IMR-90 (cell line): ENCODE measurements at regions not wholly inside any gene's neighbourhood (a gene's known extent, or its start where the extent isn't known, plus 50 kb on each side); places are given as distances from the start of the nearest gene placed in this dataset.
"Not testable (repeated sequence)": the region's sequence is repeated elsewhere in the genome, so short reads cannot be mapped to it uniquely, and the experiment has no call there.

Source experiments
- ATAC-seq: fragments of 200-7000 bp; cut with Tn5 transposase; 2 replicates; pipeline ENCODE4 v1.9.1; 2020; ENCODE audit warnings: low read depth, mild to moderate bottlenecking, moderate library complexity
- BruUV-seq: library from RNA; stranded (reverse); fragments of 400-500 nt; replicated peaks from 2 replicates; lab custom pipeline; 2021; lab: Mats Ljungman, UMichigan
- CTCF ChIA-PET: fragments of 300-600 bp; formaldehyde crosslinking; extraction: SDS; loops from one replicate; lab custom pipeline; 2021; ENCODE audit warnings: antibody characterized with exemption; lab: Yijun Ruan, JAX
- POLR2A ChIA-PET: fragments of 300-600 bp; sonication (Branson Sonifier 250); formaldehyde crosslinking; loops from one replicate; lab custom pipeline; 2022; ENCODE audit warnings: antibody characterized with exemption; ENCODE audit not compliant: unreplicated experiment; lab: Charles Lee
- DNase-seq: peaks from one replicate; pipeline ENCODE4 v3.0.0; 2013
- H2AFZ ChIP-seq: replicated peaks from 2 replicates; pipeline ENCODE3; 2013; ENCODE audit warnings: low read length, mild to moderate bottlenecking; ENCODE audit not compliant: poor library complexity
- H2AK5ac ChIP-seq: 2 replicates; pipeline ENCODE4 v1.6.1; 2013; ENCODE audit warnings: low read depth, low read length, inconsistent platforms
- H2AK9ac ChIP-seq: replicated peaks from 2 replicates; pipeline ENCODE3; 2013; ENCODE audit warnings: mild to moderate bottlenecking, low read depth, low read length, moderate library complexity; ENCODE audit not compliant: poor library complexity
- H2BK120ac ChIP-seq: 2 replicates; pipeline ENCODE4 v1.6.1; 2013; ENCODE audit warnings: low read depth, low read length, inconsistent platforms
- H2BK15ac ChIP-seq: 3 replicates; pipeline ENCODE4 v1.6.1; 2013; ENCODE audit warnings: low read depth, low read length, inconsistent platforms
- H2BK20ac ChIP-seq: 2 replicates; pipeline ENCODE4 v1.6.1; 2013; ENCODE audit warnings: low read depth, mild to moderate bottlenecking, inconsistent platforms, low read length, moderate library complexity
- H2BK5ac ChIP-seq: 2 replicates; pipeline ENCODE4 v1.6.1; 2013; ENCODE audit warnings: mild to moderate bottlenecking, low read depth, low read length, inconsistent platforms; ENCODE audit not compliant: poor library complexity, severe bottlenecking
- H3K14ac ChIP-seq: replicated peaks from 2 replicates; pipeline ENCODE4 v1.6.1; 2013; ENCODE audit warnings: low read depth, low read length, inconsistent platforms
- H3K18ac ChIP-seq: 2 replicates; pipeline ENCODE4 v1.6.1; 2013; ENCODE audit warnings: low read depth, low read length, control low read depth
- H3K23ac ChIP-seq: 2 replicates; pipeline ENCODE4 v1.6.1; 2013; ENCODE audit warnings: low read depth, low read length, inconsistent platforms
- H3K27ac ChIP-seq: 2 replicates; pipeline ENCODE4 v1.5.1; 2013; ENCODE audit warnings: mild to moderate bottlenecking, control low read depth, low read length; ENCODE audit not compliant: insufficient read depth
- H3K27me3 ChIP-seq: 2 replicates; pipeline ENCODE4 v1.6.1; 2013; ENCODE audit warnings: low read length; ENCODE audit not compliant: control insufficient read depth, insufficient read depth
- H3K36me3 ChIP-seq: 2 replicates; pipeline ENCODE4 v1.6.1; 2013; ENCODE audit warnings: low read length, mixed read lengths; ENCODE audit not compliant: control insufficient read depth, insufficient read depth
- H3K4ac ChIP-seq: 2 replicates; pipeline ENCODE4 v1.6.1; 2013; ENCODE audit warnings: low read depth, low read length, inconsistent platforms
- H3K4me1 ChIP-seq: 2 replicates; pipeline ENCODE4 v1.6.1; 2013; ENCODE audit warnings: low read length, mixed read lengths; ENCODE audit not compliant: control insufficient read depth, insufficient read depth
- H3K4me2 ChIP-seq: 2 replicates; pipeline ENCODE4 v1.6.1; 2013; ENCODE audit warnings: low read depth, mild to moderate bottlenecking, control low read depth, low read length, moderate library complexity
- H3K4me3 ChIP-seq: 2 replicates; pipeline ENCODE4 v1.5.1; 2013; ENCODE audit warnings: low read depth, mild to moderate bottlenecking, control low read depth, low read length, moderate library complexity; ENCODE audit not compliant: insufficient read depth
- H3K56ac ChIP-seq: 2 replicates; pipeline ENCODE4 v1.6.1; 2013; ENCODE audit warnings: low read length, inconsistent platforms; ENCODE audit not compliant: insufficient read depth; ENCODE audit errors: extremely low read depth
- H3K79me1 ChIP-seq, 2 experiments: 2 replicates each; pipeline ENCODE4 v1.6.1; 2013; ENCODE audit warnings: low read length in 2 of 2, inconsistent platforms in 1 of 2, low read depth in 1 of 2
- H3K9ac ChIP-seq: 2 replicates; pipeline ENCODE4 v1.6.1; 2013; ENCODE audit warnings: low read depth, low read length, control low read depth
- H3K9me1 ChIP-seq: 2 replicates; pipeline ENCODE4 v1.6.1; 2013; ENCODE audit warnings: low read length, inconsistent platforms; ENCODE audit not compliant: insufficient read depth
- H3K9me3 ChIP-seq: 2 replicates; pipeline ENCODE4 v1.6.1; 2013; ENCODE audit warnings: low read length; ENCODE audit not compliant: control insufficient read depth, insufficient read depth
- H4K20me1 ChIP-seq: 2 replicates; pipeline ENCODE4 v1.6.1; 2013; ENCODE audit warnings: low read length, inconsistent platforms; ENCODE audit not compliant: insufficient read depth
- H4K5ac ChIP-seq: 2 replicates; pipeline ENCODE4 v1.6.1; 2013; ENCODE audit warnings: mild to moderate bottlenecking, low read depth, low read length, control low read depth
- H4K8ac ChIP-seq, 2 experiments: 2 replicates each; pipeline ENCODE4 v1.6.1; 2013; ENCODE audit warnings: low read depth in 2 of 2, low read length in 2 of 2, control low read depth in 1 of 2, inconsistent platforms in 1 of 2
- H4K91ac ChIP-seq: 2 replicates; pipeline ENCODE4 v1.6.1; 2013; ENCODE audit warnings: low read depth, low read length, inconsistent platforms; ENCODE audit not compliant: insufficient read depth
- WGBS, 2 experiments: methylation state at CpG; one replicate each; pipeline versions ENCODE4 v1.1.5 to v1.1.7; 2013; ENCODE audit warnings: missing lambda C conversion rate in 2 of 2; ENCODE audit not compliant: insufficient read length in 1 of 2; ENCODE audit errors: extremely low coverage in 2 of 2; 5-methylcytosine and 5-hydroxymethylcytosine counted together
- dilution Hi-C: fragments of 300-500 bp; cut with HindIII; formaldehyde crosslinking; loops from one replicate; pipeline ENCODE4 v1.14.3; 2018; ENCODE audit warnings: low sequenced_read_pairs; ENCODE audit not compliant: unreplicated experiment
- in situ Hi-C: fragments of 300-500 bp; cut with MboI; formaldehyde crosslinking; loops from 3 replicates; pipeline ENCODE4 v1.14.3; 2019; ENCODE audit warnings: low sequenced_read_pairs, inconsistent platforms, mixed read lengths
- intact Hi-C: fragments of 100-400 bp; cut with micrococcal nuclease; formaldehyde crosslinking; loops from 2 replicates; pipeline ENCODE4 v1.10.0; 2022

DNA sequence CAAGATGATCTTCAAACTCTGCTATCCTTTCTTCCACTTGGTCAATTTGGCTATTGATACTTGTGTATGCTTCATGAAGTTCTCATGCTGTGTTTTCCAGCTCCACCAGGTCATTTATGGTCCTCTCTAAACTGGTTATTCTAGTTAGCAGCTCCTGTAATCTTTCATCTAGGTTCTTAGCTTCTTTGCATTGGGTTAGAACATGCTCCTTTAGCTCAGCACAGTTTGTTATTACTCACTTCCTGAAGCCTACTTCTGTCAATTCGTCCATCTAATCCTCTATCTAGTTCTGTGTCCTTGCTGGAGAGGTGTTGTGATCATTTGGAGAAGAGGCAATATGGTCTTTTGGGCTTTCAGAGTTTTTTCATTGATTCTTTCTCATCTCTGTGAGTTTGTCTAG, 430.2 kb upstream of the ACVR2A start:
- dilution Hi-C loops, H3K18ac ChIP-seq, ATAC-seq, H3K79me1 ChIP-seq, CTCF ChIA-PET, H4K91ac ChIP-seq, H3K27ac ChIP-seq, H3K4ac ChIP-seq, H3K9me3 ChIP-seq, H3K4me1 ChIP-seq, H3K4me2 ChIP-seq, H2AK5ac ChIP-seq, BruUV-seq, H3K23ac ChIP-seq, H4K8ac ChIP-seq, H3K27me3 ChIP-seq, H3K36me3 ChIP-seq, H4K5ac ChIP-seq, intact Hi-C loops, H2BK5ac ChIP-seq, H3K9ac ChIP-seq, H3K14ac ChIP-seq, H4K20me1 ChIP-seq, DNase-seq, H2AK9ac ChIP-seq, H2AFZ ChIP-seq, H2BK120ac ChIP-seq, H2BK15ac ChIP-seq, H3K4me3 ChIP-seq, in situ Hi-C loops, H3K56ac ChIP-seq, H3K9me1 ChIP-seq, POLR2A ChIA-PET, H2BK20ac ChIP-seq: not testable (repeated sequence)
- WGBS, 2 experiments: no CpG with 5 or more reads among the region's 1 CpG
